Nephron (organoid): ENCODE measurements at regions not wholly inside any gene's neighbourhood (a gene's known extent, or its start where the extent isn't known, plus 50 kb on each side); places are given as distances from the start of the nearest gene placed in this dataset.

Source experiments
- H3K27ac Mint-ChIP-seq, 3 experiments: 2 replicates each; pipeline ENCODE4 v1.8.0; 2020; ENCODE audit warnings: mixed read lengths in 3 of 3, mild to moderate bottlenecking in 2 of 3, moderate library complexity in 1 of 3
- H3K27me3 Mint-ChIP-seq: 2 replicates; pipeline ENCODE4 v1.8.0; 2021; ENCODE audit warnings: low read depth, mild to moderate bottlenecking, moderate library complexity, mixed read lengths
- H3K36me3 Mint-ChIP-seq: 2 replicates; pipeline ENCODE4 v1.8.0; 2020; ENCODE audit warnings: low read depth, mixed read lengths
- H3K4me1 Mint-ChIP-seq: 2 replicates; pipeline ENCODE4 v1.8.0; 2020; ENCODE audit warnings: mixed read lengths
- H3K4me3 Mint-ChIP-seq, 3 experiments: 2 replicates each; pipeline ENCODE4 v1.8.0; 2020; ENCODE audit warnings: mild to moderate bottlenecking in 3 of 3, mixed read lengths in 3 of 3, moderate library complexity in 2 of 3
- H3K9me3 Mint-ChIP-seq: 2 replicates; pipeline ENCODE4 v1.8.0; 2020; ENCODE audit warnings: mixed read lengths
- CTCF ChIP-seq, 3 experiments: fragments of 200-600 bp; sonication (generic); IDR thresholded peaks; one replicate each; pipeline ENCODE4 v1.5.0; 2021; ENCODE audit warnings: antibody characterized with exemption in 3 of 3; ENCODE audit not compliant: unreplicated experiment in 3 of 3

GRCh38 chrX:3962511-3963311, 249.3 kb upstream of the PRKX start:
- Mint-ChIP-seq H3K9me3 (peaks cover 5% of the 10 kb centered on the region), H3K4me3 (peak overlapping the region; percentile 48 to 65 (median 52))

GRCh38 chrX:3960952-3961351, 247.5 kb upstream of the PRKX start:
- H3K9me3 Mint-ChIP-seq, result peaks cover 5% of the 10 kb centered on the region
- no peak for TF ChIP-seq CTCF (IDR thresholded peaks at IDR 0.05; ENCODE audit: unreplicated experiment in 3 of 3)
- H3K4me3 Mint-ChIP-seq, result no peak overlapping the region
- H3K4me1 Mint-ChIP-seq, result peaks cover 8% of the 10 kb centered on the region
- H3K36me3 Mint-ChIP-seq, result no peaks in the 10 kb centered on the region
- H3K27ac Mint-ChIP-seq, result no peak overlapping the region
- peaks cover under 1% of the 10 kb centered on the region for H3K27me3 Mint-ChIP-seq

More at GRCh38 chrX:3962511-3963311, 249.3 kb upstream of the PRKX start:
- Mint-ChIP-seq H3K27ac (peak overlapping the region in 2 of 3 experiments; percentile 1 to 14), H3K4me1 (peaks cover 8% of the 10 kb centered on the region), H3K27me3 (peaks cover 3% of the 10 kb centered on the region), H3K36me3 (no peaks in the 10 kb centered on the region)
- TF ChIP-seq CTCF (IDR thresholded peaks at IDR 0.05; ENCODE audit: unreplicated experiment in 3 of 3), result peak; percentile 66 to 80 (median 75)

- Mint-ChIP-seq H3K9me3 (peaks cover 8% of the 10 kb centered on the region), H3K27ac (no peak overlapping the region), H3K4me1 (peaks cover 4% of the 10 kb centered on the region), H3K36me3 (no peaks in the 10 kb centered on the region), H3K27me3 (no peaks in the 10 kb centered on the region), H3K4me3 (no peak overlapping the region)
- no peak for TF ChIP-seq CTCF (IDR thresholded peaks at IDR 0.05; ENCODE audit: unreplicated experiment in 3 of 3)
Measured at GRCh38 chrX:3951859-3952258, 238.4 kb upstream of the PRKX start.

- Mint-ChIP-seq H3K4me1 (peaks cover 4% of the 10 kb centered on the region), H3K36me3 (no peaks in the 10 kb centered on the region), H3K27ac (peak overlapping the region in 1 of 3 experiments; percentile 59), H3K9me3 (peaks cover 8% of the 10 kb centered on the region), H3K27me3 (peaks cover 4% of the 10 kb centered on the region), H3K4me3 (no peak overlapping the region)
- TF ChIP-seq CTCF (IDR thresholded peaks at IDR 0.05; ENCODE audit: unreplicated experiment in 3 of 3), result no peak
Measured at GRCh38 chrX:3950373-3950772, 236.9 kb upstream of the PRKX start.

- Mint-ChIP-seq H3K4me1 (peaks cover 5% of the 10 kb centered on the region), H3K9me3 (peaks cover 3% of the 10 kb centered on the region), H3K4me3 (no peak overlapping the region), H3K36me3 (no peaks in the 10 kb centered on the region), H3K27me3 (peaks cover 4% of the 10 kb centered on the region), H3K27ac (no peak overlapping the region)
- TF ChIP-seq CTCF (IDR thresholded peaks at IDR 0.05; ENCODE audit: unreplicated experiment in 3 of 3), result no peak
Measured at GRCh38 chrX:3943965-3944364, 230.5 kb upstream of the PRKX start.
